ENCODE measurements at regions not wholly inside any gene's neighbourhood (a gene's known extent, or its start where the extent isn't known, plus 50 kb on each side); places are given as distances from the start of the nearest gene placed in this dataset.

GRCh38 chr5:36373527-36374086 lies 71.9 kb upstream of the RANBP3L start:
- TF ChIP-seq CTCF (IDR thresholded peaks at IDR 0.05; ENCODE audit: insufficient read depth, missing control alignments), result no peak
- FAIRE-seq (no peak), DNase-seq (ENCODE audit: insufficient read length, low spot score) (no peak)

DNA sequence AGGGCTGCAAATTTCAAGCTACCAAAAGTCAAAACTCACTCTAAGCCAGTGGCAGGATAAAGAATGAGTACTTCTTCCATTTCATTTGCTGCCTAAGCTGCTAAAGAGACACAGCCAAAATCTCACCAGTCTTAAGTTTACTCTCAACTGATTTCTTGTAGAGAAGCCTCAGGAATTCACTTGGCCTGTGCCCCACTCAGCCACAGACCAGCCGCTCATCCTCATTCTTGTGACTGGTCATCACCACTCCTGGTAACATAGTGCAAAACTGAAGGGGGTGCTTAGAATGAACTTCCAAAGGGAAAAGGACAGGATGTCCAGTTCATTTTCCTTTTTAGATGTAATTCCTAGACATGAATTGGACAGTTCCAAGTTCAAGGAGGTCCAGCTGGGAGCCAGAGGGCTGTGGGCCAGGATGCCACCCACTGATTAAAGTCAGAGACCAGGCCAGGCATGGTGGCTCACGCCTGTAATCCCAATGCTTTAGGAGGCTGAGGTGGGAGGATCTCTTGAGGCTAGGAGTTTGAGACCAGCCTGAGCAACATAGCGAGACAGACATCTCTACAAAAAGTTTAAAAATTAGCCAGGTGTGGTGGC lies 72.7 kb upstream of the RANBP3L start:
- no peak for FAIRE-seq
- no peak for DNase-seq (ENCODE audit: insufficient read length, low spot score)
- no peak for TF ChIP-seq CTCF (IDR thresholded peaks at IDR 0.05; ENCODE audit: insufficient read depth, missing control alignments)

GRCh38 chr5:36377192-36377591 lies 75.5 kb upstream of the RANBP3L start:
- FAIRE-seq (no peak), DNase-seq (ENCODE audit: insufficient read length, low spot score) (no peak)
- TF ChIP-seq CTCF (IDR thresholded peaks at IDR 0.05; ENCODE audit: insufficient read depth, missing control alignments), result no peak

DNA sequence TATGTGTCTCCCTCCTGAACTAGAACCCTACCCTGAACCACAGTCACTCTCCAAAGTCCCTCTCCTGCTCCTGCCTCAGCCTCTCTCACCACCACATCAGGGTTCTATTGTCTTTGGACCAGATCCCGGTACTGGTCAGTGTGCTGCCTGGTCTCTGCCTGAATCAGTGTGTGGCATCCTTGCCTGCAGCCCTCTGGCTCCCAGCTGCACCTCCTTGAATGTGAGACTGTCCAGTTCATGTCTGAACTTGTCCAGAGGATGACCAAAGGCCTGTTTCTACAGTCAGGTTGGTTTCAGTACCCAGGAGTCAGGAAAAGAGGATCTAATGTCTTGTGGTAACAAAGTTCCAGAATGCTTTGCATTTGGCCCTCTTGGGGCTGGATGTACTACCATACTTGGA lies 76.8 kb upstream of the RANBP3L start:
- FAIRE-seq, result no peak

GRCh38 chr5:36382890-36383289 lies 81.2 kb upstream of the RANBP3L start:
- TF ChIP-seq CTCF (IDR thresholded peaks at IDR 0.05; ENCODE audit: insufficient read depth, missing control alignments), result no peak
- FAIRE-seq (no peak), DNase-seq (ENCODE audit: insufficient read length, low spot score) (no peak)

More for the DNA sequence above, 76.8 kb upstream of the RANBP3L start:
- no peak for TF ChIP-seq CTCF (IDR thresholded peaks at IDR 0.05; ENCODE audit: insufficient read depth, missing control alignments)
- no peak for DNase-seq (ENCODE audit: insufficient read length, low spot score)

DNA sequence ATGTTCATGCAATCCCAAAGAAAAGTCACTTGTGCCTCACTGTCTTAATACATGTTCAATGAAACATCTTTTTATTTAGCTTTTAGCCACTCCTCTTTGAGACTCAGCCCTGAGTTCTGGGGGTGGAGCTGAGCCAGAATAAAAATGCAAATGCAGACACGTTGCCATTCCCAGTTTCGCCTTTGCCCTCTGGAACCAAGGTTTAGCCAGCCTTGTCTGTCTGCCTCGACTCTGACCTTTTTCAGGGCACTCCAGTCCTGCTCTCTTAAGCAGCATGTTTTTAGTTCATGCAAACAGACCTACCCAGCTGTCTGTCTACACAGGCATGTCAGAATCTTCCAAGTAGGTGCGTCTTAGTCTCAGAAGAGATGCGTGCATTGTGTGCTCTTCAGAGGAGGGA lies 82.2 kb upstream of the RANBP3L start:
- FAIRE-seq, result no peak

More for the DNA sequence above, 82.2 kb upstream of the RANBP3L start:
- no peak for TF ChIP-seq CTCF (IDR thresholded peaks at IDR 0.05; ENCODE audit: insufficient read depth, missing control alignments)
- DNase-seq (ENCODE audit: insufficient read length, low spot score), result no peak

Measured in D721Med (cell line).